HG03039 (cell line): ENCODE measurements at regions not wholly inside any gene's neighbourhood (a gene's known extent, or its start where the extent isn't known, plus 50 kb on each side); places are given as distances from the start of the nearest gene placed in this dataset.

ENCODE experiments used
- ATAC-seq: cut with Tn5 transposase; IDR thresholded peaks from one replicate; pipeline ENCODE4 v1.9.1; 2021; ENCODE audit warnings: mild to moderate bottlenecking, moderate library complexity; ENCODE audit not compliant: unreplicated experiment

GRCh38 chr3:82054849-82055248, 293.4 kb upstream of the GBE1 start:
- ATAC-seq, result no peak

DNA sequence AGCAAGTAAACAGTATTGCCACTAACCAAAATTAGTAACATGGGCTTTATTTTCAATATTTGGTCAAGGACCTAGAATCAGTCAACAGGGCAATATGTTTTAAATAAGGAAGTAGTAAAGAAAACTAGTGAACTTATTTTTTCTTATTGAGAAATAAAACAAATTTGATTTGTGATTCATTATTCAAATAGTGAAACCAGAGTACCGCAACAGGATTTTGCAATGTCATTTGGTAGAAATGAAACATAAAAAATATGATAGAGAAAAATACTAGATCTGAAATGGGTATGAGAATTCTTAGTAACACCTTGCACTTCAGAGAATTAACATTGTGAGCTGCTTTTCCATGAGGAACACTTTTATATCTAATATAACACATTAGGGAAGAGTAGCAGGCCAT, 291.8 kb upstream of the GBE1 start:
- no peak for ATAC-seq

DNA sequence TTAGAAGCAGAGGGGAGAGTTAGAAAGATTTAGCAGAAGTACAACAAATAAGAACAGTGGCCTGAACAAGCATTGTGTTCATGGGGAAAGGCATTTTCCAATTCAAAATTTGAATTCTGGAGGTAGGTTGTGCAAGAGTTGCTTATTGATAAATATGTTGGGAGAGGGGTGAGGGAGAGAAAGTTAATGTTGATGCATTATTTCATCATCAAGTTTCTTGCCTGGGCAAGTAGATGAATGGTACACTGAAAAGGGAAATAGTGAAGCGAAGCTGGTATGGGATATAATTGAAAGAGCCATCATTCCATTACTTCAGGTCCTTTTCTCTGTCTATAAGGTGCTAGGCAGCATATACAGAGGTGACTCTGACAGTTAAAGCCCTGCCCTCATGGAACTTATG, 288.9 kb upstream of the GBE1 start:
- no peak for ATAC-seq

DNA sequence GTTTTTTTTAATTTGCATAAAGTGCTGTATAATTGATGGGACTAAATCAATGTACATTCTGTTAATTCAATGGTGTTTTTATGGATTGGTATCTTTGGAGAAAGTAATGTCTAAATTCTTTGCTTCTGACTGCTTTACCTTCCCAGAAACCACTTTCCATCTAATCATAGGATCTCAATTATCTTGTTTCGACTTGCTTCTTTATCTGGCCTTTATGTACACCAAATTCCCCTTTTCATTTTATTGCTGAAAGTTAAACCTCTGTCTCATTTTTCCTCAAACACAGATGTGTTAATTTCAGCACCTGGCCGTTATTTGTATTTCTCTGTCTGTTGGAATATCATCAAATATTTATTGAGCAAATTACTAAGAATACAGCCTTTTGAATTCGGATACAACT, 287.3 kb upstream of the GBE1 start:
- ATAC-seq, result no peak

DNA sequence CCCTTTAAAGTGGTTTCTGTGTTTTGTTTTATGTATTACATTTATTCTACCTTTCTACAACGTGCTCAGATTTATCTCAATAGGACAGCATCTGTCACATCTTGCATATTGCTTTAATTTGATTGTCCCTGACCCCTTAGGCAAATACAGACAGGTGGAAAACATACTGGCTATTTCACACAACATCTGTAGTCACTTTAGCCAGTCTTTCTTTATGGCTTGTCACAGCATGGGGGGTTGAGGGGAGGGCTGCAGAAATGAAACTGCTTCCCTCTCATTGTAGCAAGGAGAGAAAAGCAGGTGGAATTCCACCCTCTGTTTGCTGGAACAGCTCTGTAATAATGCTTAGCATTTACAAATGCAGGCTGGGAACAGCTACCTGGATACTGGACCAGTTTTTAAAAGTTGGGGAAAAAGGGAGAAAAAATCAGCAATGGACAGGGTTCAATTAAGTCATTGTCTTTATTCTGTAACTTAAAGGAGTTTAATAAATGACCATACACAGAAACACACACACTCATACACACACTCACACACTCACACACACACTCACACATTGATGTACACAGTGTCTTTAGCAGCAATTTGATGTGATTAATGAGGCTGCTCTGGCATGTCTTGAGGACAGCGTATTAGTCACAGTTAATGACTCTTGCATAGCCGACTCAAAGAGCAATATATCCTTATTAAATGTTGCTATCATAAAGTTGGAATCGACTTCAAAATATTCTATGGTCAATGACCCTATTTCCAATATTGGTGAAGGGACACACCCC, 283.7 kb upstream of the GBE1 start:
- ATAC-seq, result no peak

- ATAC-seq, result no peak
These were observed 277.1 kb upstream of the GBE1 start for GRCh38 chr3:82038556-82038955.

DNA sequence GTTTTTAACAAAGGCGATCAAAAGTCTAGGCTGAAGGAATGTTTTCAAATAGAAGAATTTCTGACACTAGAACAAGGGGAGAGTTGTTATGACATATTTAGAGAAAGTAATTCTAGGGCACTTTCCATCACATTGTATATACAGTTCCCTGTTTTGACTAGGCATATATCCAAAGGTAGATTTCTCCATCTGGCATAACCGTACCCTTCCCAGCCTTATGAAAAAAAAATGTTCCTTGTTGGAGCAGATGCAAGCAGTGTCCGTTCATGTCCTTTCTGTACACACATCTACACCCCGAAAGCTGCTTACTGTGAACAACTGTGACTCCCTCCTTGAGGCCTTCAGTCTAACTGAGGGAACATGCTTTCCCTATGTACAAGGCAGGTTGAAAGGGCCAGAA, 271.7 kb upstream of the GBE1 start:
- no peak for ATAC-seq

- ATAC-seq, result no peak
These were observed 270.2 kb upstream of the GBE1 start for GRCh38 chr3:82031596-82031995.

- no peak for ATAC-seq
These were observed 269.5 kb upstream of the GBE1 start for GRCh38 chr3:82030916-82031315.

GRCh38 chr3:82022836-82023235, 261.4 kb upstream of the GBE1 start:
- ATAC-seq, result no peak

GRCh38 chr3:82020282-82020681, 258.8 kb upstream of the GBE1 start:
- ATAC-seq, result no peak

- no peak for ATAC-seq
These were observed 253.8 kb upstream of the GBE1 start for GRCh38 chr3:82015241-82015640.

- no peak for ATAC-seq
These were observed 251.3 kb upstream of the GBE1 start for GRCh38 chr3:82012775-82013174.

- ATAC-seq, result no peak
These were observed 249.9 kb upstream of the GBE1 start for GRCh38 chr3:82011336-82011735.

DNA sequence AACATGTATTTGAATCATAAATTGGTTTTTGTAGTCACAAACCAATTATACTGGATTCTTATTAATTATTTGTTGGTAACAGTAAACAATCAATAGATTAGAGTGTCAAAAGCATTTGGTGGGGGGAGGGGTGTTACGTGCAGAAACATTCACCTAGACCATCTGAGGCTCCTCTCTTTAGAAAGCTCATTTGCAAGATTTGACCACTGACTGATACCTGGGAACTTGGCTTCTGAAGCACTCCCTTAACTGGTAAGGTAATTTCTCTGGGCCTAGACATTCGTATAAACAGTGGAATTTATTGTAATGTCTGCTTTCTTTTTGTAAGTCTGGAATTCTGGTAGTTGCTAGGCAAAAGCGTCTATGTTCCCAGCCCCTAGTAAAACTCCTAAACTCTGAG, 243.8 kb upstream of the GBE1 start:
- no peak for ATAC-seq

- no peak for ATAC-seq
These were observed 242.8 kb upstream of the GBE1 start for GRCh38 chr3:82004266-82004665.

DNA sequence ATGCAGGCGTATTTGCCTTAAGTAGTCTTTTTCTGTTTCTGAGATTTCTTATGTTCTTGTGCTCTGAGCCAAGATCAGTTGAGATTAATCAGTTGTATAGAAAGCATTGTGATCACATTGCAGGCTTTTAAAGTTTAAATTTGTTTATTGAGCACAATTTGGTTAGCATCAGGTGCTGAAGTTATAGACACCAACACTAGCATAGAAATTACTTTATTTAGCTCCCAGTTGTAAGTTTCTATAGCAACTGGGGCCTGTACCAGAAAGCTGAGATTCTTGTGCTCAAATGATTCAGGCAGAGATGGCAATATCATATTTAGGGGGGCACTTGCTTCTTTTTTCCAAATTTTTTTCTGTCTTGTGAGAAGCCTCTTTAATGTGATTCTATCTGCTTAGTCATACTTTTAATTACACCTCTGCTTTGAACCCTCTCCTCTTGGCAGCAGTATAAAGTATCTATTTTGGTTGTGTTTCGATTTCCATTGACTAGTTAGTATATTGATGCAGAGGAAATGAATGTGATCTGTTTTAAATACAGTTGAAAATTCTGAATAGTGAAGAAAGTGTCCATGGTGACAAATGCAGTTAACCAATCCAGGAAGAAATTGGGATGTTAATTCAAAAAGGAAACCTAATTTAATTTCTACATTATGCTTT, 241.7 kb upstream of the GBE1 start:
- no peak for ATAC-seq

- no peak for ATAC-seq
These were observed 241.0 kb upstream of the GBE1 start for GRCh38 chr3:82002491-82002890.

- ATAC-seq, result no peak
These were observed 240.0 kb upstream of the GBE1 start for GRCh38 chr3:82001276-82001923.

- ATAC-seq, result no peak
These were observed 239.3 kb upstream of the GBE1 start for GRCh38 chr3:82000773-82001172.

DNA sequence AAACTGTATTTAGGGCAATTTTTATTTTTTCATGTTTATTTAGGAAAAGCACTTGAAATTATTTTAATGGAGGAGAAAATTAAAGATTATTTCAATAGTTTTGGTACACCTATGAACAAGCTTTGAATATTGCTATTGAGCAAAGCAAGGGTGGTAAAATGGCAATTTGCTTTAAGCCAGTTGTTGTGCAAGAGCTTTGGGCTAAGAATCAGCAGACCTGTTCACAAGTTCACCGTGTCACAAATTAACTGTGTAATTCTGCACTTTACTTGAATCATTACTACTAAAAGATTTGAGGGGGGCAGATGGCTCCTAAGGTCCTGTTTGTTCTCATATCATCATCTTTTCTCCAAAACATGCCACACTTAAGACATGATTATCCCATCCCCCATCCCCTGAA, 238.9 kb upstream of the GBE1 start:
- ATAC-seq, result no peak

DNA sequence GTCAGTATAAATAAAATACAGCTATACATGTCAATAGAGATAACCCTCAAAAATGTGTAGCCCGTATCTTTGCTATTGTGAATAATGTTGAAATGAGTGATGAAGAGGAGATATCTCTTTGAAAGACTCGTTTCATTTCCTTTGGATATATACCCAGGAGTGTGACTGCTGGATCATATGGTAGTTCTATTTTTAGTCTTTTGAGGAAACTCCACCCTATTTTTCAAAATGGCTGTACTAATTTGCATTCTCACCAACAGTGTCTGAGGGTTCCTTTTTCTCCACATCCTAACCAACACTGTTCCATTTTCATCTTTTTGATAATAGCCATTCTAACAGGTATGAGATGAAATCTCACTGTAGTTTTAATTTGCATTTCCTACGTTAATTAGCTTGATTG, 237.5 kb upstream of the GBE1 start:
- no peak for ATAC-seq
